IMR-90 (cell line): ENCODE measurements at regions not wholly inside any gene's neighbourhood (a gene's known extent, or its start where the extent isn't known, plus 50 kb on each side); places are given as distances from the start of the nearest gene placed in this dataset.

Source experiments
- ATAC-seq: fragments of 200-7000 bp; cut with Tn5 transposase; 2 replicates; pipeline ENCODE4 v1.9.1; 2020; ENCODE audit warnings: low read depth, mild to moderate bottlenecking, moderate library complexity
- BruUV-seq: library from RNA; stranded (reverse); fragments of 400-500 nt; replicated peaks from 2 replicates; lab custom pipeline; 2021; lab: Mats Ljungman, UMichigan
- CTCF ChIA-PET: fragments of 300-600 bp; formaldehyde crosslinking; extraction: SDS; loops from one replicate; lab custom pipeline; 2021; ENCODE audit warnings: antibody characterized with exemption; lab: Yijun Ruan, JAX
- POLR2A ChIA-PET: fragments of 300-600 bp; sonication (Branson Sonifier 250); formaldehyde crosslinking; loops from one replicate; lab custom pipeline; 2022; ENCODE audit warnings: antibody characterized with exemption; ENCODE audit not compliant: unreplicated experiment; lab: Charles Lee
- DNase-seq: peaks from one replicate; pipeline ENCODE4 v3.0.0; 2013
- H2AFZ ChIP-seq: replicated peaks from 2 replicates; pipeline ENCODE3; 2013; ENCODE audit warnings: low read length, mild to moderate bottlenecking; ENCODE audit not compliant: poor library complexity
- H2AK5ac ChIP-seq: 2 replicates; pipeline ENCODE4 v1.6.1; 2013; ENCODE audit warnings: low read depth, low read length, inconsistent platforms
- H2AK9ac ChIP-seq: replicated peaks from 2 replicates; pipeline ENCODE3; 2013; ENCODE audit warnings: mild to moderate bottlenecking, low read depth, low read length, moderate library complexity; ENCODE audit not compliant: poor library complexity
- H2BK120ac ChIP-seq: 2 replicates; pipeline ENCODE4 v1.6.1; 2013; ENCODE audit warnings: low read depth, low read length, inconsistent platforms
- H2BK15ac ChIP-seq: 3 replicates; pipeline ENCODE4 v1.6.1; 2013; ENCODE audit warnings: low read depth, low read length, inconsistent platforms
- H2BK20ac ChIP-seq: 2 replicates; pipeline ENCODE4 v1.6.1; 2013; ENCODE audit warnings: low read depth, mild to moderate bottlenecking, inconsistent platforms, low read length, moderate library complexity
- H2BK5ac ChIP-seq: 2 replicates; pipeline ENCODE4 v1.6.1; 2013; ENCODE audit warnings: mild to moderate bottlenecking, low read depth, low read length, inconsistent platforms; ENCODE audit not compliant: poor library complexity, severe bottlenecking
- H3K14ac ChIP-seq: replicated peaks from 2 replicates; pipeline ENCODE4 v1.6.1; 2013; ENCODE audit warnings: low read depth, low read length, inconsistent platforms
- H3K18ac ChIP-seq: 2 replicates; pipeline ENCODE4 v1.6.1; 2013; ENCODE audit warnings: low read depth, low read length, control low read depth
- H3K23ac ChIP-seq: 2 replicates; pipeline ENCODE4 v1.6.1; 2013; ENCODE audit warnings: low read depth, low read length, inconsistent platforms
- H3K27ac ChIP-seq: 2 replicates; pipeline ENCODE4 v1.5.1; 2013; ENCODE audit warnings: mild to moderate bottlenecking, control low read depth, low read length; ENCODE audit not compliant: insufficient read depth
- H3K27me3 ChIP-seq: 2 replicates; pipeline ENCODE4 v1.6.1; 2013; ENCODE audit warnings: low read length; ENCODE audit not compliant: control insufficient read depth, insufficient read depth
- H3K36me3 ChIP-seq: 2 replicates; pipeline ENCODE4 v1.6.1; 2013; ENCODE audit warnings: low read length, mixed read lengths; ENCODE audit not compliant: control insufficient read depth, insufficient read depth
- H3K4ac ChIP-seq: 2 replicates; pipeline ENCODE4 v1.6.1; 2013; ENCODE audit warnings: low read depth, low read length, inconsistent platforms
- H3K4me1 ChIP-seq: 2 replicates; pipeline ENCODE4 v1.6.1; 2013; ENCODE audit warnings: low read length, mixed read lengths; ENCODE audit not compliant: control insufficient read depth, insufficient read depth
- H3K4me2 ChIP-seq: 2 replicates; pipeline ENCODE4 v1.6.1; 2013; ENCODE audit warnings: low read depth, mild to moderate bottlenecking, control low read depth, low read length, moderate library complexity
- H3K4me3 ChIP-seq: 2 replicates; pipeline ENCODE4 v1.5.1; 2013; ENCODE audit warnings: low read depth, mild to moderate bottlenecking, control low read depth, low read length, moderate library complexity; ENCODE audit not compliant: insufficient read depth
- H3K56ac ChIP-seq: 2 replicates; pipeline ENCODE4 v1.6.1; 2013; ENCODE audit warnings: low read length, inconsistent platforms; ENCODE audit not compliant: insufficient read depth; ENCODE audit errors: extremely low read depth
- H3K79me1 ChIP-seq, 2 experiments: 2 replicates each; pipeline ENCODE4 v1.6.1; 2013; ENCODE audit warnings: low read length in 2 of 2, inconsistent platforms in 1 of 2, low read depth in 1 of 2
- H3K9ac ChIP-seq: 2 replicates; pipeline ENCODE4 v1.6.1; 2013; ENCODE audit warnings: low read depth, low read length, control low read depth
- H3K9me1 ChIP-seq: 2 replicates; pipeline ENCODE4 v1.6.1; 2013; ENCODE audit warnings: low read length, inconsistent platforms; ENCODE audit not compliant: insufficient read depth
- H3K9me3 ChIP-seq: 2 replicates; pipeline ENCODE4 v1.6.1; 2013; ENCODE audit warnings: low read length; ENCODE audit not compliant: control insufficient read depth, insufficient read depth
- H4K20me1 ChIP-seq: 2 replicates; pipeline ENCODE4 v1.6.1; 2013; ENCODE audit warnings: low read length, inconsistent platforms; ENCODE audit not compliant: insufficient read depth
- H4K5ac ChIP-seq: 2 replicates; pipeline ENCODE4 v1.6.1; 2013; ENCODE audit warnings: mild to moderate bottlenecking, low read depth, low read length, control low read depth
- H4K8ac ChIP-seq, 2 experiments: 2 replicates each; pipeline ENCODE4 v1.6.1; 2013; ENCODE audit warnings: low read depth in 2 of 2, low read length in 2 of 2, control low read depth in 1 of 2, inconsistent platforms in 1 of 2
- H4K91ac ChIP-seq: 2 replicates; pipeline ENCODE4 v1.6.1; 2013; ENCODE audit warnings: low read depth, low read length, inconsistent platforms; ENCODE audit not compliant: insufficient read depth
- BHLHE40 ChIP-seq: fragments of 150-350 bp; IDR thresholded peaks from 2 replicates; pipeline ENCODE4 v1.6.1; 2016; ENCODE audit warnings: mild to moderate bottlenecking, low read depth, low read length
- CEBPB ChIP-seq: IDR thresholded peaks from 2 replicates; pipeline ENCODE4 v1.6.1; 2012; ENCODE audit warnings: low read depth, low read length, improper control_type of control experiment
- CHD1 ChIP-seq: IDR thresholded peaks from 2 replicates; pipeline ENCODE4 v1.6.1; 2012; ENCODE audit warnings: low read depth, low read length, improper control_type of control experiment
- CTCF ChIP-seq: conservative IDR thresholded peaks from 2 replicates; pipeline ENCODE4 v1.5.1; 2012; ENCODE audit warnings: mild to moderate bottlenecking, low read depth, low read length, improper control_type of control experiment
- ELK1 ChIP-seq: fragments of 150-350 bp; IDR thresholded peaks from 2 replicates; pipeline ENCODE4 v1.6.1; 2016; ENCODE audit warnings: low read depth, mild to moderate bottlenecking, low read length, moderate library complexity, borderline replicate concordance
- FOS ChIP-seq: fragments of 150-350 bp; IDR thresholded peaks from 2 replicates; pipeline ENCODE4 v1.6.1; 2016; ENCODE audit warnings: low read depth, low read length
- MAFK ChIP-seq: IDR thresholded peaks from 2 replicates; pipeline ENCODE4 v1.6.1; 2012; ENCODE audit warnings: low read depth, low read length, improper control_type of control experiment
- MAZ ChIP-seq: IDR thresholded peaks from 2 replicates; pipeline ENCODE4 v1.6.1; 2012; ENCODE audit warnings: low read depth, mild to moderate bottlenecking, low read length, improper control_type of control experiment, moderate library complexity, borderline replicate concordance
- MXI1 ChIP-seq: IDR thresholded peaks from 2 replicates; pipeline ENCODE4 v1.6.1; 2012; ENCODE audit warnings: low read depth, mild to moderate bottlenecking, low read length, moderate library complexity, borderline replicate concordance
- NFE2L2 ChIP-seq: fragments of 150-350 bp; IDR thresholded peaks from 2 replicates; pipeline ENCODE4 v1.6.1; 2016; ENCODE audit warnings: low read depth, mild to moderate bottlenecking, low read length
- POLR2A ChIP-seq: IDR thresholded peaks from 2 replicates; pipeline ENCODE4 v1.6.1; 2012; ENCODE audit warnings: mild to moderate bottlenecking, low read depth, low read length
- RAD21 ChIP-seq: IDR thresholded peaks from 2 replicates; pipeline ENCODE4 v1.6.1; 2012; ENCODE audit warnings: low read length, improper control_type of control experiment
- RCOR1 ChIP-seq: IDR thresholded peaks from 2 replicates; pipeline ENCODE4 v1.6.1; 2012; ENCODE audit warnings: mild to moderate bottlenecking, low read length, improper control_type of control experiment; ENCODE audit not compliant: insufficient replicate concordance
- RFX5 ChIP-seq: IDR thresholded peaks from 2 replicates; pipeline ENCODE4 v1.8.0; 2012; ENCODE audit warnings: low read depth, mild to moderate bottlenecking, low read length, moderate library complexity
- SMC3 ChIP-seq: fragments of 150-350 bp; IDR thresholded peaks from 2 replicates; pipeline ENCODE4 v1.6.1; 2016; ENCODE audit warnings: low read depth, mild to moderate bottlenecking, antibody characterized with exemption, low read length, moderate library complexity
- USF2 ChIP-seq: fragments of 150-350 bp; IDR thresholded peaks from 2 replicates; pipeline ENCODE4 v1.6.1; 2017; ENCODE audit warnings: mild to moderate bottlenecking, antibody characterized with exemption, low read length, low read depth
- WGBS, 2 experiments: methylation state at CpG; one replicate each; pipeline versions ENCODE4 v1.1.5 to v1.1.7; 2013; ENCODE audit warnings: missing lambda C conversion rate in 2 of 2; ENCODE audit not compliant: insufficient read length in 1 of 2; ENCODE audit errors: extremely low coverage in 2 of 2; 5-methylcytosine and 5-hydroxymethylcytosine counted together
- dilution Hi-C: fragments of 300-500 bp; cut with HindIII; formaldehyde crosslinking; loops from one replicate; pipeline ENCODE4 v1.14.3; 2018; ENCODE audit warnings: low sequenced_read_pairs; ENCODE audit not compliant: unreplicated experiment
- in situ Hi-C: fragments of 300-500 bp; cut with MboI; formaldehyde crosslinking; loops from 3 replicates; pipeline ENCODE4 v1.14.3; 2019; ENCODE audit warnings: low sequenced_read_pairs, inconsistent platforms, mixed read lengths
- intact Hi-C: fragments of 100-400 bp; cut with micrococcal nuclease; formaldehyde crosslinking; loops from 2 replicates; pipeline ENCODE4 v1.10.0; 2022

DNA sequence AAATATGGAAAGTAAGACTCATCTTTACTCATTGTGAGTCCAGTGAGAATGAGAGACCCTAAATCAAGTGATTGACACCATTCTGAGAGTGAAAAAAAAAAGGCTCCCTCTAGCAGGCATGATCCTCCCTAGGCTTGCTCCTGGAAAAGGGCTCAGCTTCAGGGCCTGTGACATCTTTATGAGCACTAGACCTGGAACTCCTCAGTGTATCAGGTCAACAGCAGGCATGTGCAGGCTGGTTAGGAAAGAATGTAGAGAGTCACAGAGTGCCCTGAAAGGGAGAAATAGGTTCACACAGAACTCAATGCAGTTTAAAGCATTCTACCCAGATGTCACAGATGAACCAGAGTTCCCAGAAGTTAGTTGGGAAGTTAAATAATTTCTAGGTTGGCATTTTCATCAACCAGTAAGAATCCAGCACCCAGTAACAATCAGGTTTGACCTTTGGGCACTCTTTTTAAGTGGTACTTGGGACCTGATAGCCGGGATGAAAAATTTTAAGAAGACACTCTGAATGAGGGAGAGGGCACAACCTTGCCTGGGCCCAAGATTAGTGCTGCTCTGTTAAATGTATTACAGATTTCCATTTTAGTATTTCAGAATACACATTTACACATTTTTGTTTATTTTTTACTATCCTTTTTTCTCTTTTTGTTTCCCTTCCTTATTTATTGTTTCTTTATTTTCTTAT lies 828.8 kb downstream of the C12orf50 start:
- in situ Hi-C loops = no loop called here
- Histone ChIP-seq H3K4me1 (no peaks in the 10 kb centered on the region), H2AFZ (no peak overlapping the region)

More for the DNA sequence above, 828.8 kb downstream of the C12orf50 start:
- H3K27ac ChIP-seq = no peak overlapping the region
- no peak overlapping the region for H2BK15ac ChIP-seq
- no peak overlapping the region for H3K4ac ChIP-seq
- H2BK120ac ChIP-seq = no peak overlapping the region
- no peak overlapping the region for H4K91ac ChIP-seq
- BruUV-seq = no TSS peak
- H4K8ac ChIP-seq = no peak overlapping the region
- POLR2A ChIA-PET = no interaction called here
- no peak overlapping the region for H2AK9ac ChIP-seq
- WGBS, 2 experiments = no CpG with 5 or more reads among the region's 1 CpG
- H2AK5ac ChIP-seq = no peak overlapping the region
- H3K14ac ChIP-seq = no peak overlapping the region
- CTCF ChIA-PET = no interaction called here
- no peaks in the 10 kb centered on the region for H3K79me1 ChIP-seq
- H2BK20ac ChIP-seq = no peak overlapping the region
- intact Hi-C loops (no loop called here), dilution Hi-C loops (no loop called here)
- H2BK5ac ChIP-seq = no peak overlapping the region
- no peaks in the 10 kb centered on the region for H3K9me3 ChIP-seq
- DNase-seq (no peak), ATAC-seq (no peak)
- no peak overlapping the region for H3K4me3 ChIP-seq
- H3K36me3 ChIP-seq = no peaks in the 10 kb centered on the region
- H4K20me1 ChIP-seq = no peaks in the 10 kb centered on the region
- no peak overlapping the region for H3K56ac ChIP-seq
- no peak overlapping the region for H4K5ac ChIP-seq
- no peak overlapping the region for H3K18ac ChIP-seq
- no peak overlapping the region for H3K23ac ChIP-seq
- no peaks in the 10 kb centered on the region for H3K27me3 ChIP-seq
- TF ChIP-seq MAZ (no peak), RCOR1 (no peak), ELK1 (no peak), USF2 (no peak), NFE2L2 (no peak), RFX5 (no peak), BHLHE40 (no peak), MAFK (no peak), CTCF (no peak), RAD21 (no peak), POLR2A (no peak), FOS (no peak), SMC3 (no peak), CHD1 (no peak), CEBPB (no peak), MXI1 (no peak)
- H3K9me1 ChIP-seq = no peaks in the 10 kb centered on the region
- H3K4me2 ChIP-seq = no peak overlapping the region
- H3K9ac ChIP-seq = no peak overlapping the region
